HFF-Myc (cell line): ENCODE measurements at regions not wholly inside any gene's neighbourhood (a gene's known extent, or its start where the extent isn't known, plus 50 kb on each side); places are given as distances from the start of the nearest gene placed in this dataset.

Experiments
- DNase-seq: peaks from one replicate; pipeline ENCODE4 v3.0.0-alpha.2; 2011; ENCODE audit warnings: low read depth; ENCODE audit errors: extremely low read depth
- H3K4me3 ChIP-seq: replicated peaks from 2 replicates; pipeline ENCODE4 v1.5.1; 2011; ENCODE audit warnings: low read depth, mild to moderate bottlenecking, control low read depth, low read length
- TF ChIP-seq, protein P1 (sequence below): IDR thresholded peaks from 2 replicates; pipeline ENCODE4 v1.5.1; 2012; ENCODE audit warnings: mild to moderate bottlenecking, low read depth, low read length, control low read depth; ENCODE audit errors: missing control alignments

DNA sequence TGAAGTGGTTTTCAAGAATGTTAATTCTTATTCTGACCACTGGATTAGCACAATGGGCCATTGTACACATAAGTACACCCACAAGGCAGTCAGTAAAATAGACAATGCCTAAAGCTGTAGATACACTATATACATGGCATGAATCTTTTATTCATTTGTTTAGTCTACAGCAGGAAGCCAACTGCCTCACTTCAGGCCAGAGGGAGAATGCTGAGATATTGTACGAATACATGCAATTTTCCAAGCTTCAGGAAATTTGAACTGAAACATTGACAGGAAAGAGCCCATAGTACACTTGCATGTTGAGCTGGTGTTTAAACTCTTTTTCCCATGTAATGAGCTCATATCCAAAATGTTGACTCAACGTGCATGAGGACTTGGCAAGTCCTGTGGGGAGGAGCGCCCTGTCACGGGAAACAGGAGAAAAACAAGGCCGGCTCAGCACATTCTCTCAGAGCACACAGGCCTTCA, 111.6 kb upstream of the CYP1B1 start:
- no peak overlapping the region for H3K4me3 ChIP-seq
- DNase-seq, result no peak
- TF ChIP-seq, protein P1, sequence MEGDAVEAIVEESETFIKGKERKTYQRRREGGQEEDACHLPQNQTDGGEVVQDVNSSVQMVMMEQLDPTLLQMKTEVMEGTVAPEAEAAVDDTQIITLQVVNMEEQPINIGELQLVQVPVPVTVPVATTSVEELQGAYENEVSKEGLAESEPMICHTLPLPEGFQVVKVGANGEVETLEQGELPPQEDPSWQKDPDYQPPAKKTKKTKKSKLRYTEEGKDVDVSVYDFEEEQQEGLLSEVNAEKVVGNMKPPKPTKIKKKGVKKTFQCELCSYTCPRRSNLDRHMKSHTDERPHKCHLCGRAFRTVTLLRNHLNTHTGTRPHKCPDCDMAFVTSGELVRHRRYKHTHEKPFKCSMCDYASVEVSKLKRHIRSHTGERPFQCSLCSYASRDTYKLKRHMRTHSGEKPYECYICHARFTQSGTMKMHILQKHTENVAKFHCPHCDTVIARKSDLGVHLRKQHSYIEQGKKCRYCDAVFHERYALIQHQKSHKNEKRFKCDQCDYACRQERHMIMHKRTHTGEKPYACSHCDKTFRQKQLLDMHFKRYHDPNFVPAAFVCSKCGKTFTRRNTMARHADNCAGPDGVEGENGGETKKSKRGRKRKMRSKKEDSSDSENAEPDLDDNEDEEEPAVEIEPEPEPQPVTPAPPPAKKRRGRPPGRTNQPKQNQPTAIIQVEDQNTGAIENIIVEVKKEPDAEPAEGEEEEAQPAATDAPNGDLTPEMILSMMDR, result no peak

DNA sequence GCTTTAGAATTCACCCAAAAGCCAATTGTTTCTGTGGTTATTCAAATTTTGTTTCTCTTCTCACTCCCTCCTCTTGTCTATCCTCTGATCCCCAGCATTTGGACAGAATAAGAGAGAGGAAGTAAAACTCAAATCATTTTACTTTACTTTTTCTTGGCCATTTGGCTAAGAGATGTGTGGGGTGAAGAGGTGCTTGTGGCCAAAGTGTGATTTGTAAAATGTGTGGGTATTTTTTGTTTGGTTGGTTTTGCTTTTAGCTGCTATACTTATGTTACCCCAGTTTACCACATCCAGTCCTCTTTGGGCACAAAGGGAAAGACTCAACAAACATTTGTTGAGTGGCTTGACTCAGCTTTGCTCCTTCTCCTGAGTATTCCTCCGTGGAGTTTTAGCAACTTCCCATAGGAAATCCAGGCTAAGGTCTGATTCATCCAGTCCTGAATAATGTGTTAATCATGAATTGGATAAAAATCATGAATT, 109.1 kb upstream of the CYP1B1 start:
- TF ChIP-seq, protein P1, result no peak
- DNase-seq, result no peak
- H3K4me3 ChIP-seq, result no peak overlapping the region

DNA sequence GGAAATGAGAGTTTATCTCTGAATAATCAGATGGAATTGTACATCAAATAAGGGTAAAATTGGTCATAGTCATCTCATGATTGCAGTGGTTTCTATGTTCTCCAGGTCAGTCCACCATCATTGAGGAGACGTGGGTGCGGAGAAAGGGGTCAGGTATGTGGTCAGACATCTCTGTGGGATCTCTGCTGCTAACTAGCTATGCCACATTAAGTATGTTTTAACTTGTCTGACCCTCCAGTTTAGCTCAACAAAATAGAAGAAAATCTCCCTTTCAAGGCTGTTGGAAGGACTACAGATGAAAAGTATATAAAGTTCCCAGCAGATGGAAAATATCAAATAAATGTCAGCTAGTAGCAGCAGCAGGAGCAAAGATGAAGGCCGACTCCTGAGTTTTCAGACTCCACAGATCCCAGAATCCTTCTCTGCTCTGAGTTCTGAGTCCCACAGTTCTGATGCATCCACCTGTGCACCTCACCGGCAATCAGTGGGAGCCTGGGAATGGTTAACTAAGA, 106.6 kb upstream of the CYP1B1 start:
- no peak overlapping the region for H3K4me3 ChIP-seq
- TF ChIP-seq, protein P1, result no peak
- no peak for DNase-seq

DNA sequence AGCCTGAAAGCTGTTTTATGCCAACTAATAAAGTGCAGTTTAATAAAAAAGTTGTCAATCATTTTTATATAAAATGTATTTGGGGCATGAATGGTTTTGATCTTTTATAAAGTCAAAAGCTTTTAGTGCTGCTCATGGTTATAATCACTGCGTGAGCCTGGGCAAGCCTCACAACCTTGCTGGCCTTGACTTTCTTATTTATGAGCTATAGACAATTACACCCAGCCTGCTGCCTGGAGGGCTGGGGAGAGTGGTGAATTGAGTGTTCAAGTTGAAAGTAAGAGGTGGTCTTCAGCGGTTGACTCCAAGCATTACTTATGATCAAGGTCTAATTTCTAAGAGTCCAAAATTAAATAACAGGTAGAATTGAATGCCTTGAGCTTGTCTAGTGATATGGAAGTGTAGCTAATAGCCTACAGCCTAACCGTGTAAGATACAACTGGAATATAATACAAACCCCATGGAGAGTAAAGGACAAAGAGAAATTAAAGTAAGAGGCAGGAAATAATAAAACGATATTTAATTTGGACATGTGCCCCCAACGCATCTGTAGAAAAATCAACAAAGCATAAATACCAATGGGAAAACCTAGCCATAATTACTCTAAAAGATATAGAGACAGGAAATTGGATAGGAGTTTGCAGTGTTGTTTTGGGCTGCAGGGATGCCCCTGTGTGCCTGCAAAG, 106.0 kb upstream of the CYP1B1 start:
- no peak for DNase-seq
- H3K4me3 ChIP-seq, result no peak overlapping the region
- TF ChIP-seq, protein P1, result no peak

DNA sequence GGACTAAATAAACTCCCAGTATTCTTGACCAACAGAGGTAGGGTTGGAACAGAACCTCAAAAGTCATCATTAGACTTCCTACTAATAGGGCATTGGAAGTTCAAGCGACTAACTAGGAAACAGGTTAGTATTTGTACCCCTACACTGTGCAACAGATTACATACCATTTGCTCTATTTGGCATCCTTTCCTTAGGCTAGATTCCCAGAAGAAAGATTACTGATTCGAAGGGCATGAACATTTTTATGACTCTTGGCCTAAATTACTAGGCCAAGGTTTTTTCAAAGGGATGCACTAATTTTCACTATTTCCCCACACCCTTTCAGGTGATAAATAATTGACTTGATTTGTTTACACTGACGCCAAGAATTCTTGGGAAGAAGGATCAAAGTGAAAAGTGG, 104.8 kb upstream of the CYP1B1 start:
- H3K4me3 ChIP-seq, result no peak overlapping the region
- TF ChIP-seq, protein P1, result no peak
- no peak for DNase-seq

DNA sequence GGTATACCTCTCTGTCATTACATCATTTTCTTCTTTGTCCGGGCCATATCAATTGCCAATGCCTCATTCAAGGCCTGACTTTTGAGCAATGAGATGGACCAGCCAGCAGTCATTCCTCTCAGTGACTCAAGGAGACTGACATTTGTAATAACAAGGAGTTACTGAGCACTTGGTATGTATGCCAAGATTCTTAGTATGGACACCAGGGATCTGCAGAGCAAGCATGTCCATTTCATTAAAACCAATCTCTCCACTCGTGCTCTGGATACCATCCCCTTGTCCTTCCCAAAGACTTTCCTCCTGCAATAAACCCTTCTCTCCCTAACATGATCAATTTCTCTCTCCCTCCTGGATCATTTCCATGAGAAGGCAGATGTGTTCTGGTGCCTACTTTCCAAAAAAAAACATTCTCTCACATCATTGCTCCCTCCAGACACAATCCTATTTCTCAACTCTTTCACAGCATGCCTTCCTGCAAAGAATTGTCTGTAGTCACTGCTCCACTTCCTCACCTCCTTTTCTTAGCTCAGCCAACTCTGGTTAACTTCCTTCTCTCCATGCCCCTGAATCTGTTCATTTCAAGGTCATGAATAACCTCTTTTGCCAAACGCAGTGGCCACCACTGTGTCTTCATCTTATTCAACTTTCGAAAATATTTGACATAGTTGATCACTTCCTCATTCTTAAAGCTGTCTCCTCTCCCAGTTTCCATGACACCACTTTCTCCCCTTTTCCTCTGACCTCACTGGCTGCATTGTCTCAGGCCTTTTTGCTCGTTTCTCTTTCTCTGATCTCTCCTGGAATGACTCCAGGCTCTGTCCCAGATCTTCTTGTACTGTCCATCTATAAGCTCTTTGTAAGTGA, 102.8 kb upstream of the CYP1B1 start:
- TF ChIP-seq, protein P1, result no peak
- DNase-seq, result no peak
- H3K4me3 ChIP-seq, result no peak overlapping the region
